CD4-positive, alpha-beta T cell treated with Interleukin-21 for 1 hour (primary cell): ENCODE measurements at regions not wholly inside any gene's neighbourhood (a gene's known extent, or its start where the extent isn't known, plus 50 kb on each side); places are given as distances from the start of the nearest gene placed in this dataset.
"Not testable (repeated sequence)": the region's sequence is repeated elsewhere in the genome, so short reads cannot be mapped to it uniquely, and the experiment has no call there.

ENCODE experiments used
- DNase-seq: peaks from one replicate; pipeline ENCODE4 v3.0.0-alpha.2; 2020

DNA sequence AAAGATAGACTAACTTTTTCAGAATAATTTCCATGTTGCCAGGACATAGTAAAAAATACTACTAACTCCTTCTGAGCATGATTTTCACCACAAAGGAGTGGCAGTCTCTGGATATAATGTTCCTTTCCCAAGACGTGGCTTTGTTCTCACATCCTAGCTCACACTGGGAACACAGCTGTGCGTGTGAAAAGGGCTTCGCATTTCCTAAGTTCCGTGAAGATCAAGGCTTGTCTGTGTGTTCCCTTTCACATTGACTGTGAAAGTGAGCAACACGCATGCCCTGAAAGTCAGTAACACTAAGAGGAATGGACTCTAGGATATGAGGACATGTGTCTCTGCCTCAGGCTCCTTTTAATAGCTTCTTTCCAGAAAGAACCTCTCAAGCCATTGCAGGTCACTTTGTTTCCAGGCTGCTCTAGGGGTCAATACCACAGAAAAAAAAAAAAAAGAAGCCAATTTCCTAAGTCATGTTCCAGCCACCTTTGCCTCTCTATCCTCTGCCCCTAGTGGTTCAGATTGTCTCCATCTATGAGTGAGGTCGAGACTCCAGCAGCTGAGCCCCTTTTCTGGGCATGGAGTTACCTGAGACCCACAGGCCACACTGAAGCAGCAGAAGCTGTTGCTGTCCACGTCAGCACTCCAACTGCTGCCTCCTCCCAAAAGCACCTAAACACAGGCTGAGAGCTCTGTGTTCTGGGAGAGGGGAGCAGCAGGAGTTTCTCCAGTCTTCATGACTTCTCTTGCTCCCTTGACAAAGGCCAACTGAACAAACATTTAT, 355.9 kb downstream of the RSL24D1 start:
- no peak for DNase-seq

DNA sequence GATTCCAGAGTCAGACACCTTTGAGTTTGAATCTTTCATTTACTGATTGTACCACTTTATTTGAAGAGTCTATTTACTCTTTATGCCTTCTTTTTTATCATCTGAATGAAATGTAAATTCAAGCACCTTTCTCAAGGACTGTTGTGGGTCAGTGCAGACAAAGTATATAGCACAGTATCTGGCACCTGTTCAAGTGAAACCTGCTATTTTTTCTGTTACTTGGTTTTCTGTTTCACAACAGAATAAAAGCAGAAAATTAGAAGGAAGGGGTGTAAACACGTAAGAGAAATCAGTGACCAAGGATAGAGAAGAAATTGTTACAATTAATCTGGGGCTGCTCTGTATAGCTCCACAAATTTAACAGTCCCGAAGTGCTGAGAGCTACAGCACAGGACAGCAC, 357.4 kb downstream of the RSL24D1 start:
- no peak for DNase-seq

DNA sequence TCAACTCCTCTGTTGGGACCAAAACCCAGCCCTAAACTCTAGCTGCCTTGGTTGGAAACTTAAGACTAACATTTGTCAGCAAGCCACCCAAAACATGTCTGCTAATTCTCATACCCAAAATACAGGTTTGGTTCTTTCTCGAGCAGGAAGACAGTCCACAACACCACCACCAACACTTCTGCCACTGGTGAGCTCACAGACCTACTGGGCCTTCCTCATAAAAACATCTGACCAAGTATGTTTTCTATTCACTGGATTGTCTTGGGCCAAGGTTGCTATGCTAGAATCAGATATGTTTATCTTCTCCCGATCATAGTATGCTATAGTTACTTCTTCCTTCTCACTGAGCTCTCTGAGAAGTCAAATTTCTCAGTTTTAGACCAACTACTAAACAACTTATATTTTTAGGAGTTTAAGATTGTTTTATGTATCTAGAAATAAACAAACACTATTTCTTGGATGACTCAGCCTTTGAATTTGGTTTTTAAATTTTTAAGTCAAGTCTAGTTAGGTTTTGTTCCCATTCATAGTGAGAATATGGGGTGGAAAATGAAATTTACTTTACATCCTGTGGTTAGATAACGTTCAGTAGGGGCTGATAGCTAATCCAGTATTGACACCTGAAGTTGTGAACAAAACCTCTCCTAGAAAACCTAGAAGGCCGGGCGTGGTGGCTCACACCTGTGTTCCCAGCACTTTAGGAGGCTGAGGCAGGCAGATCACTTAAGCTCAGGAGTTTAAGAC, 360.5 kb downstream of the RSL24D1 start:
- no peak for DNase-seq

DNA sequence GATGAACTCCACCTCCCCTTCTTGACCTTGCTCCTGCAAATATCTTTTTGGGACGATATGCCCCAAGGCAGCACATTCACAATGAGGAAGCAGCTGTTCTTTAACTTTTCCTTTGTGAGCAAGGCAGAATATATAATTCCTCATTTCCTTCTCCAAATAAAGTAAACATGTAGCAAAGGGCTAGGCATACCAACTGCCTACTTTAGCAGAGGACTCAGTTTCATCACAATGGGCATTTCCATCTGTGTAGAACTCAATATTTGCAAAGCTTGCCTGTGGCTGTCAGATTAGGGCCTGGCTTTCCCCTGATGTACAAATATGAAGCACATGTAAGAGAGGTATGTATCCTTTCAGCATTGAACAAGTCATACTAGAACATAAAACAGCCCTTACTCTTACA, 366.9 kb downstream of the RSL24D1 start:
- DNase-seq: no peak

DNA sequence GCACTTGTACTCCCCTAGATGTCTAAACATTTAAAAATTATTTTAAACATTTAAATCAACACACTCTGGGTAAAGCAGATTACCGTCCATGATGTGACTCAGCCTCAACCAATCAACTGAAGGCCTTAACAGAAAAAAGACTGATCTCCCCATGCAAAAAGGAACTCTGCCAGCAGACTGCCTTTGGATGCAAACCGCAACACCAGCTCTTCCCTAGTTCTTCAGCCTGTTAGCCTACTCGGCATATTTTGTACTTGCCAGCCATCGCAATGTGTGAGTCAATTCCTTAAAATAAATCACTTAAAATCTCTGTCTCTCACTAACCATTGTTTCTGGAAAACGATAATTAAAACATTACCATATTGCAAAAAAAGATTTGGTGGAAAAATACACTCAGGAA, 375.9 kb downstream of the RSL24D1 start:
- no peak for DNase-seq

DNA sequence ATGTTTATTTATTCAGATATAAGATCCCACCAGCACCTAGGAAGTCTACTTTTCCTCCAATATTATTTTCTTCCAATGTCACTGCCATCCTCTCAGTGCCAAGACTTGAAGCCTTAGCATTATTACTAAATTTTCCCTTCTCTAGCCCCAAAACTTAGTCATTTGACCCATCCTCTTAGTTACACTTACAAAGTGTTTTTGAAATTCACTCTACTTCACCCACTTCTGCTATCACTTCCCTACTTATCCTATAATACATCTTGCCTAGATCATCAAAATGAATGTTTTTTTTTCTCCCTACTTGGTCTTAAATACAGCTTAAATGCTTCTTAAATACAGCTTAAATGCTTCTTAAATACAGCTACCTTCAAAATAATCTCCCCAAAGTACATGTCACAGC, 376.6 kb downstream of the RSL24D1 start:
- DNase-seq: no peak

DNA sequence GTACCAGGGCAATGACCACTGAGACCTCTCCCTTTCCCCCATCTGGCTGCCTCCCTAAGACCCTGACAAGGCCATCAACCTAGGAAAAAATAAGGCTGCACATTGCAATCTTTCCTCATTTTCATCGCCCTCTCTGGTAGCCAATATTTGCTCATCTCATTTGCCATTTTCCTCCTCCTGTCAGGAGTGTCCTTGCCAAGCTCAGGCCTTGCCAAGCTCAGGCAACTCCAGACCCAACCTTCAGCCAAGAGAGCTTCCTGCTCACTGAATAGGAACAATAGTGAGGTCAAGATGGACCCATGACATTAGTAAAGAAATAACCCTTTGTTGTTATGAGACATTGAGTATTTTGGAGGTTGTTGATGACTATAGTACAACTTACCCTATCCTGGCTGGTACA, 380.3 kb downstream of the RSL24D1 start:
- no peak for DNase-seq

DNA sequence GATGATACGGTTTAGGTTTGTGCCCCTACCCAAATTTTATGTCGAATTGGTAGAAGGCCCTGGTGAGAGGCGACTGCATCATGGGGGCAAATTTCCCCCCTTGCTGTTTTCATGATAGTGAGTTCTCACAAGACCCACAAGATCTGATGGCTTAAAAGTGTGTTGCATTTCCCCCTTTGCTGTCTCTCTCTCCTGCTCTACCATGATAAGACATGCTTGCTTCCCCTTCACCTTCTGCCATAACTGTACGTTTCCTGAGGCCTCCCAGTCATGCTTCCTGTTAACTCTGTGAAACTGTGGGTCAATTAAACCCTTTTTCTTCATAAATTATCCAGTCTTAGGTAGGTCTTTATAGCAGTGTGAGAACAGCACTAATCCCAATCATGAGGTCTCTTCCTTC, 381.2 kb downstream of the RSL24D1 start:
- DNase-seq: no peak

DNA sequence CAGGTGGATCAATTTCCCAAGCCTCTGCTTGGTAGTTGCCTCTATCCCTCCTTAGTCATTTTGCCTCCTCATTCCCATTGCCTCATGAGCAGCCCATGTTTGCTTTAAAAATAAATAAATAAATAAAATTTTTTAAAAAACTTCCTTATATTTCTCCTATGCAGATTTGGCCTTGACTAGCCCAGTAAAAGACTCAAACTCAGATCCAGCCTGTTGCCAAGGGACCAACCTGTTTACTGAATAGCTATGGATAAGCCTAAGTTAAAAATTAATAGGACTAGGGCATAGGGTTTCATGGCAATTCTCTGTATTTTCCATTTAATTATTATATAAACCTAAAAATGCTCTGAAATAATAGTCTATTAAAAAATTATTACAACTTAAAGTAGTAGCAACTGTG, 384.4 kb downstream of the RSL24D1 start:
- no peak for DNase-seq

DNA sequence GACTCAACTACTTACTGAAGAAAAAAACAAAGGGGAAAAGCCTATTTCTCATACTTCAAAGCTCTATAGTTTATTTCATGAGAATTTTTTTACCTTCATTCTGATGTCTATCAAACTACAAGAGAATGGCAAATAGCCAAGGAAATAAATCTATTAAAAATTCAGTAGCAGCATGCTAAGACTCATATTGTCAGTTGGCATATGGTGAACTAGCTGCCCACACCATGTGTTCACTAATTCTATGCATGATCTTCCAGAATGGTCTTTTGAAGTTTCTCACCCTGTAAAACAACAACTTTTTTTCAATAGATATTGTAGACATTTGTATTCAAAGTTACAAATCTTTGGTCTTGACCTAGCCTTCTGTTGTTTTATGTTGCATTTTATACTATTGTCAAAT, 386.2 kb downstream of the RSL24D1 start:
- DNase-seq: no peak

DNA sequence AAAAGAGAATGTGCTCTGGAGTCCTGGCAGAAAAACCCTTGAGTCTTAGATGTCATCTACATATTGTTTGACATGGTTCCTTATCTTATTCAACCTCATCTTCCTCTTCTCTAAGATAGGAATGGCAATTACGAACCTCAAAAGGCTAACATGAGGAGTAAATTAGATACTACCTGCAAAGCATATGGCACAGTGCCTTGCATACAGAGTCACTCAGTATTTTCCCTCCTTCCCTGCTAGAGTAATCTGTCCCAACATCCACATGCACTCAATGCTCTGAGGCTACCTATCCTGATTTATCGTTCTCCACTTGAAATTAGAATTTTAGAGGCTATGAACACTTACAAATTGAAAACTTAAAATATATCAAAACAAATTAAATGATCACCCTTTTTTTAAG, 386.7 kb downstream of the RSL24D1 start:
- DNase-seq: no peak

DNA sequence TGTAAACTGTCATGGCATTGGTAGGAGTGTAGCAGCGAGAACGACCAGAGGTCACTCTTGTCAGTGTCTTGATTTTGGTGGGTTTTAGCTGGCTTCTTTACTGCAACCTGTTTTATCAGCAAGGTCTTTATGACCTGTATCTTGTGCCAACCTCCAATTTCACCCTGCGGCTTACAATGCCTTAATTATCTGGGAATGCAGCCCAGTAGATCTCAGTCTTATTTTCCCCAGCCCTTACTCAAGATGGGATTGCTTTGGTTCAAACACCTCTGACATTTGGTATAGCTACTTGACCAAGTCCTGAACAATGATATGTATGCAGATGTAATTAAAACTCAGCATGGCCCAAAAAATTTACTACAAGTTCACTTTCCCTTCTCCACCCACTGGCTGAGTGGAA, 388.4 kb downstream of the RSL24D1 start:
- DNase-seq: no peak

DNA sequence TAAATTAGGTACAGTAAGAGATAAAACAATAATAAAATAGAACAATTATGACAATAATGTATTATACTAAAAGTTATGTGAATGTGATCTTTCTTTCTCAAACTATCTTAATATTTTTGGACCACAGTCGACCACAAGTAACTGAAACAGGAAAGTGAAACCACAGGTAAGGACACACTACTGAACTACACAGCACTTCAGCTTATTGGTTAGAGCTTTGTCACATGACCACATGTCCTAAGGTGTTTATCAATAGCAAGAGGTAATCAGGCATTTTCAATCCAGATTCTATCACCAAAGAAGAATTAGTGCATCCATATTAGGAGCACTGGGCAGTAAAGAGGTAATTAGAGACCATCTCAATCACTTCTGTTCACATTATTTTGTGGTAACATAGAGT, 392.8 kb downstream of the RSL24D1 start:
- DNase-seq: no peak

DNA sequence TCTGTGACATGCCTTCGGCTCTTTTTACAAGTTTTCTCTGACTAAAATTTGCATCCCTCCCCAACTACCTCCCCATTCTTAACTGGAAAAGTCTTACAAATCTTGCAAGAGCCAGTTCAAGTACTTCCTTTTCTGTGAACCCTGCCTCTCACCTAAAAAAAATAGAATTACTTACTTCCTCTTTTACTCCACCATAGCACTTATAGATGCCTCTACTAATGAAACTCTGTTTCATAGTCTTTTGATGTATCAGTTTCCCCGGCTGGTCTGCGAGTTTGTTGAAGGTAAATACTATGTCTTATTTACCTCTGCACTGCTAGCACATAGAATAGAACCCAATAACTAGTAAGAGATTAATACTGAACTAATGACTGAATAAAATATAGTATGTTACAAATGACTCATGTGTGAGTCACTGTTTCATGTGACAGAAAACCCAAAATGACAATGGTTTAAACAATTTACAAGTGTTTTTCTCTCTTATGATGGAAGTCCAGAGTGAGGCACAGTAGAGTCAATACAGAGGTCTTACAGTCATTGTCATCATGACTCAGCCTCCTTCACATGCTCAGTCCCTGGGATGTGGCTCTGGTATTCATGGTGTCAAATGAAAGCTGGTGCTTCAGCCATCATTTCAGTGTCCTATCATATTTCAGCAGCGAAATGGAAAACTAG, 393.5 kb downstream of the RSL24D1 start:
- DNase-seq: no peak

DNA sequence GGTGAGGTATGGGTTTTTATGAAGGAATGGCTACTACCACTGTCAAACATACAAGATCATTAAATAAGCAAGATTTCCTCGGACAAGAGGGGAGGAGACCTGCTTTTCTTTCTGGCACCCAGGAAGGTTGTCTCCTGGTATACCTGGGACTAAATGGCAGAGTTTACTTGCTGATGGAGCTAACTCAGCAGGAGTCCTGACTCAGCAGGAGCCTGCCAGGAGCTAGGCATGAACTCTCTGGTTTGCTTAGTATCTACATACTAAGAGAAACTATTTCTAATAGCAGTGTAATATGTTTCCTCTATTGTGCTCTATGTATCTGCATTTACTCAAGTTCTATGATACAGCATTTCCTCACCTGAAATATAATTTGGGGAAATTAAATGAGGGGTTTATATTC, 404.2 kb downstream of the RSL24D1 start:
- no peak for DNase-seq

DNA sequence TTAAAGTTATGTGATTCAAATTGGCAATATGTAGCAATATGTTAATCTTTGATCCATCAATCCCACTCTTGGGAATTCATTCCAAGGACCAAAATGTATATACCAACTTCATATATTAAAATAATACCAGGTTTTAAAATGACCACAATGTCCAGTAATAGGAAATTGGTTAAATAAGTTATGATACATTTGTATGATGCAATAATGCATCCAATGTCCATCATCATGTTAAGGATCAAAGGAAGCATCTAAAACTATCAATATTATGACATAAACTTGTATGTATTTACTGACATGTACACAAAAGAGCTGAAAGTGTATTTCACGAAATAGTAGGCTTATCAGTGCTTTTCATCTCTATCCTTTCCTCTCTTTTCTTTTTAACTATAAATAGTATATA, 406.0 kb downstream of the RSL24D1 start:
- DNase-seq: no peak

DNA sequence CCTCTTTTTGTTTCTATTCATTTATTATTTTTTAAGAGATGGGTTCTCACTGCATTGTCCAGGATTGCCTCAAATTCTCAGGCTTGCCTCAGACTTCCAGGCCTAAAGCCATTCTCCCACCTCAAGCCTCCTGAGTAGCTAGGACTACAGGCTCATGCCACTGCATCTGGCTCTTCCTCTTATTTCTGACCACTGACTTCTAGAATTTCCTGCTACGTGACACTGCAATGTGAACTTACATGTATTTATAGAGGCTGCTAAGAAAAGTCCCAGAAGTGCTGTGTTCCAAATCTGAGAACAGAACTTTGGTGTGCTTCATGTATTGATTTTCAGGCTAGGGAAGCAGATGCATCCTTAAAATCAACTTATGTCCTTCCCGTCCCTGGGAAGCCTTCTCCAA, 407.4 kb downstream of the RSL24D1 start:
- no peak for DNase-seq

DNA sequence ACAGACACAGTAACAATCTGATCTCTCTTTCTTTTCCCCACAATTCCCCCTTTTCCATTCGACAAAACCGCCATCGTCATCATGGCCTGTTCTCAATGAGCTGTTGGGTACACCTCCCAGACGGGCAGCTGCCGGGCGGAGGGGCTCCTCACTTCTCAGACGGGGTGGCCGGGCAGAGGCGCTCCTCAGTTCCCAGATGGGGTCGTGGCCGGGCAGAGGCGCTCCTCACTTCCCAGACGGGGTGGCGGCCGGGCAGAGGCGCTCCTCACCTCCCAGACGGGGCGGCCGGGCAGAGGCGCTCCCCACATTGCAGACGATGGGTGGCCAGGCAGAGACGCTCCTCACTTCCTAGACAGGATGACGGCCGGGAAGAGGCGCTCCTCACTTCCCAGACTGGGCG, 415.5 kb downstream of the RSL24D1 start:
- not testable (repeated sequence) for DNase-seq

DNA sequence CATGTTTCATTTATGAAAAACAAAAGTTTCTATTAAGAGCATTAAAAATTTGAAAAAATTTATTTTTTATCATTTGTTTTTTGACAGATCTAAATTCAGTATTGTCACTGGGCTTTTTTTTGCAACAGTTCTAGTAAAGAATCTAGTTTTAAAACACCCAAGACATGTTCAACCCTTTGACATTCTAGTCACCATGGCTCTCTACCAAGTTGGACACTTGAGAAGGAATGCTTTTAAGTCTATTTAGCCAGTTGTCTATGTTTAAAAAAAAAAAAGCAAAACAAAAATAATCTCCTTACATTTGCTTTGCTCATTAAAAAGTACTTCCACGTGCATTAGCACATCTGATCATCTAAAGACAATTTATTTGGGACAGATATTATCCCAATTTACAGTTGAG, 417.5 kb downstream of the RSL24D1 start:
- DNase-seq: no peak

DNA sequence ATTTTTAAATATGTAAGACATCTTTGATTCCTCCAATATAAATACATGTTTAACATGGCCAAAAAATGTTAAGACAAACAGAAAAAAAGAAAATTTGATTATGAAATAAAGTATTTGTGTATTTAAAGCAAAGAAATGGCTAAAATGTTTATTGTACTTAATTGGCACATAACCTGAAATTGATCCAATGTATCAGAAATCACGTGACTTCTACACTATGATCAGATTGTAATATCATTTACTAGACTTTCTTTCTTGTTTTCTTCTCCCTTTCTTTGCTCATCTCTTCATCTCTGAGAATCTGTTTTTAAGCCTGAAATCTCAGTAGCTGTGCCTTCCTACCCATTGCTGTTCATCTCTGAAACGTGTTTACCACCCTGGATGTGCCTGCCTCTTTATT, 420.3 kb downstream of the RSL24D1 start:
- no peak for DNase-seq

DNA sequence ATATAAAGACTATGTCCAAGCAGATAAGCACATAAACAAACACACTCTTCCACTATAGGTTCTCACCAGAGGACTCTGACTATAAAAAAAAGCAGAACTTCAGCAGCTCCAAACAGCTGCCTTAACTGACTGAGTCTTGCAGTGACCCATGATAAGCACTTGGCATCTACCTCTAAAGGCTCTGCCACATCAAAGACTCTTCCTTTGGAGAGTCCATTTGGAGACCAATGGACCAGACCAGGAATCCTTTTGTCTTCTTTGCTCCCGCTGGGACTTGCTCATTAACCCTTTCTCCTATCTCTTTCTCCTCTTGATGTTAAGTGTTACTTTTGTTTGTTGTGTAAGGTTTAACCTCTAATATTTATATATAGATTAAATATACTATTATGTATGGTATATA, 424.1 kb downstream of the RSL24D1 start:
- no peak for DNase-seq

DNA sequence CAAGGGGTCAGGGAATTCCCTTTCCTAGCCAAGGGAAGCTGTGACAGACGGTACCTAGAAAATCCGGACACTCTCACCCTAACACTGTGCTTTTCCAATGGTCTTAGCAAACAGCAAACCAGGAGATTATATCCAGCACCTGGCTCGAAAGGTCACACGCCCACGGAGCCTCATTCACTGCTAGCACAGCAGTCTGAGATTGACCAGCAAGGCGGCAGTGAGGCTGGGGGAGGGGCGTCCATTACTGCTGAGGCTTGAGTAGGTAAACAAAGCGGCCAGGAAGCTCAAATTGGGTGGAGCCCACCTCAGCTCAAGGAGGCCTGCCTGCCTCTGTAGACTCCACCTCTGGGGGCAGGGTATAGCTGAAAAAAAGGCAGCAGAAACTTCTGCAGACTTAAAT, 447.3 kb downstream of the RSL24D1 start:
- not testable (repeated sequence) for DNase-seq

DNA sequence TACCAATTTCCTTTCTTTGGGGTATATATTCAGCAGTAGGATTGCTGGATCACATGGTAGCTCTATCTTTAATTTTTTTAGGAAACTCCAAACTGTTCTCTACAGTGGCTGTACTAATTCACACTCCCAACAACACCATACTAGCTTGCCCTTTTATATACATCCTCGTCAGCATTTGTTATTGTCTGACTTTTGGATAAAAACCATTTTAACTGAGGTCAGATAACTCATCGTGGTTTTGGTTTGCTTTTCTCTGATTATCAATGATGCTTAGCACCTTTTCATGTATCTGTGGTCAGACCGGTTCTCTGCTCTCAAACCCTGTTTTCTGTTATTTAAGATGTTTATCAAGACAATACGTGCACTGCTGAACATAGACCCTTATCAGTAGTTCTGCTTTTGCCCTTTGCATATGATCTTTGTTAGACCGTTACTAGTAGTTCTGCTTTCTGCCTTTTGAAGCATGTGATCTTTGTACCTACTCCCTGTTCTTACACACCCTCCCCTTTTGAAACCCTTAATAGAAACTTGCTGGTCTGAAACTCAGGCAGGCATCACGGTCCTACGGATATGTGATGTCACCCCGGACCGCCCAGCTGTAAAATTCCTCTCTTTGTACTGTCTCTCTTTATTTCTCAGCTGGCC, 474.3 kb downstream of the RSL24D1 start:
- no peak for DNase-seq

DNA sequence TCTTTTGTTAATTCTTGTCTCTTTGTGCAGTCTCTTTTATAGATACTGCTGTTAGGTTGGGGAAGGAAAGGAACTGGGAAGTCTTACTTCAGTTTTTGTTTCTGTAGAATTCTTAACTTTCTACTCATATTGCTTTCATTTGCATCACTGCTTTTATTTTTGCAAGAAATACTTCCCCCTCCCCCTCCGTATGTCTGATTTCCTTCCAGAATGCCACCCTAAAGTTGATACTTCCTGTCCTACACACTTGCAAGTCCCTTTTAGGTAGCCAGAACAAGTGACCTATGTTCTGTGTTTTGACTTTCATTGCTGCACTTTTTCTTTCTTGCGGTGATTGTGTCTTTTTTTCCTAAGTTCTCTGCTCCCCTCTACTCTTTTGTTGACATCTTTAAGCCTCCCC, 477.4 kb downstream of the RSL24D1 start:
- no peak for DNase-seq
